ENCODE measurements at regions not wholly inside any gene's neighbourhood (a gene's known extent, or its start where the extent isn't known, plus 50 kb on each side); places are given as distances from the start of the nearest gene placed in this dataset.
"Not testable (repeated sequence)": the region's sequence is repeated elsewhere in the genome, so short reads cannot be mapped to it uniquely, and the experiment has no call there.

DNA sequence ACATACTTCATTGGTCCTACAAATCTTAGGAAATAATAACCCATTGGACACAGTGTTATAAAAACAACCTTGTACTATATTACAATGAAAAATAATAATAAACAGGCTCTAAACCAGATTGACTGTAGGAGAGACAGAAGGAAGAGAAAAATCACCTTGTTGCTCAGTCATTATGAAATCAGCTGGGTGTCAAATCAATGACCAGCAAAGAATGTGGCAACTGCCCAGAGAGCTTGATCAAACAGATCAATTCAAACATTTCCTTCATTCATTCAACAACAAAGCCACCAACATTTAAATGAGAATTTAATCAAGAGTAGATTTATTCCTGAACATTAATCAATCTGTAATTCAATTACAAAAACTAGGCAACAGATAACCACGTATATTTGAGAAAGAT is 671.9 kb upstream of the CHAC2 start:
- no peak for DNase-seq

DNA sequence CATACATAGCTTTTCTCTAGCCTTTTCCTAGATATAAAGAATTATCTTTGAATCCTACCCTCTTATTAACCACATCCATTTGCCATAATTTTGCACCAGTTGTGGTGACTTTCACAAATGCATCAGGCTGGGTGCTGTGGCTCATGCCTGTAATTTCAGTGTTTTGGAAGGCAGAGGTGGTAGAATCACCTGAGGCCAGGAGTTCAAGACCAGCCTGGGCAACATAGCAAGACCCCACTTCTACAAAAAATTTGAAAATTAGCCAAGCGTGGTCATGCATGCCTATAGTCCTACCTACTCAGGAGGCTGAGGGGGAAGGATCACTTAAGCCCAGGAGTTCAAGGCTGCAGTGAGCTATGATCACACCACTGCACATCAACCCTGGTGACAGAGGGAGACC is 672.4 kb upstream of the CHAC2 start:
- DNase-seq, result no peak

DNA sequence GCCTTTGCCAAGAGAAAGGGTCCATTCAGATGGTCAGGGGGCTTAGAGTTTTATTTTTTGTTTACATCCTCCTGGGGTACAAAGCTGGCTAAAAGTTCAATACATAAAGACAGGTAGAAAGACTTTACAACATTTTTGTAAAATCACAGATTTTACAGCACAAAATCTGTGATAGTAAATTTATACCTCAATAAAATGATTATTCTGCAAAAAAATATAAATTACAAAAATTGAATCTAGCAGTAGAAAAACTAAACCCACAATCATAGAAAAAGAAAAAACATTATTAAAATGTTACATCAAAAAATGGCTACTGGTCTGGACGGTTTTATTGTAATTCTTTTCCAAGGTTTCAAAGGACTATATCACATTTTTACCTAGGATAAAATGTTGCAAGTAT is 674.2 kb upstream of the CHAC2 start:
- no peak for DNase-seq

DNA sequence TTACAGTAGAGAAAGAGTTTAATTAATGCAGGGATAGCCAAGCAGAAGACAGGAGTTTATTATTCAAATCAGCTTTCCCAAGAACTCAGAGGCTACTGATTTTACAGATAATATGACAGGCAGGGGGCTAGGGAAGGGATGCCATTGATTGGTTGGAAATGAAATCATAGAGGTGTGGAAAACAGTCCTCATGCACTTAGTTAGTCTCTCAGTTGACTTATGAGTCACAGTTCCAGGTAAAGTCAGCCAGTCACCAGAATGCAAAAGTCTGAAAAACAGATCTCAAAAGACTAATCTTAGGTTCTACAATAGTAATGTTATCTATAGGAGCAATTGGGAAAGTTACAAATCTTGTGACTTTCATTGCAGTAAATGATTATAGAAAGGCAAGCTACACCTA is 676.4 kb upstream of the CHAC2 start:
- DNase-seq, result no peak

DNA sequence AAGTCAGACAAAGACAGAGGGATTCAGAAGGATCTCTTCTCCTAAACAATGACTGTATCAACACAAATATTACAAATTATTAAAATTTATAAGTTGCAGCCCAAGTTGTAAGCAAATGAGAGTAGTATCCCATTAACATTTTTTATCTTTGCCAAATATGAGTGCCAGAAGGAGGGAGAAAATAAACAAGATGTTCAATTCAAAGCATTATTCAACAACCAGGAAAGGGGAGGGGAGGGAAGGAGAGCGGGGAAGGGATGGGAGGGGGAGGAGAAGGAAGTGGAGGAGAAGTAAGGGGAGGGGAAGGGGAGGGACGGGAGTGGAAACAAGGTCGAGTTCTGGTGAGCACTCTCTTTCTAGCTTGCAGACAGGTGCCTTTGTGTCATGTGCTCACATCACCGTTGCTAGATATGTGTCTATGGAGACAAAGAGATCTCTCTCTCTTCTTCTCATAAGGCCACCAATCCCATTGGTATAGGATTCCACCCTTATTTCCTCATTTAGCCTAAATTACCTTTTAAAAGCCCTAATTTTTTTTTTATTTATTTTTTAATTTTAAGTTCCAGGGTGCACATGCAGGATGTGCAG is 679.6 kb upstream of the CHAC2 start:
- DNase-seq, result no peak

DNA sequence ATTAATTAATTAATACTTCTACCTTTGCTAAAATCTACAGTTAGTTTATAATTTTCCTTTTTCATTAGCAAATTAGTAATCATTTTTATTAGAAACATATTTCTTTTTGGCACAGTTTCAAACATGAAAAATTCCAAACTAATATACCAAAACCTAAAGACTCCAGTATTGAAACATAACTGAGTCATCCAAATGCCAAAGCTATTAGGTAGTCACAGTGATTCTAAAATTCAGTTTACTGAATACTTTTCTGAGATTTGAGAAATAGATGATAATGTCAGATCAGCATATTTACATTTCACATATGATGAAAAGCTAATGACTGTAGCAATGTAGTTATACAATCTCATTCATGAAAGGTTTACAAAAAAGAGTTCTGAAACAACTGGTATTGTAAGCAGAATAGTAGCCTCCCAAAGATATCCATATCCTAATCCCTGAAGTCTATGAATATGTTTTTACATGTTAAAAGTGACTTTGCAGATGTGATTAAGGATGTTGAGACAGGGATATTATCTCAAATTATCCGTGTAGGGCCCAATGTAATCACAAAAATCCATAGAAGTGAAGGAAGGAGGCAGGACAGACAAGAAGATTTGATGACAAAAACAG is 680.2 kb upstream of the CHAC2 start:
- DNase-seq, result no peak

DNA sequence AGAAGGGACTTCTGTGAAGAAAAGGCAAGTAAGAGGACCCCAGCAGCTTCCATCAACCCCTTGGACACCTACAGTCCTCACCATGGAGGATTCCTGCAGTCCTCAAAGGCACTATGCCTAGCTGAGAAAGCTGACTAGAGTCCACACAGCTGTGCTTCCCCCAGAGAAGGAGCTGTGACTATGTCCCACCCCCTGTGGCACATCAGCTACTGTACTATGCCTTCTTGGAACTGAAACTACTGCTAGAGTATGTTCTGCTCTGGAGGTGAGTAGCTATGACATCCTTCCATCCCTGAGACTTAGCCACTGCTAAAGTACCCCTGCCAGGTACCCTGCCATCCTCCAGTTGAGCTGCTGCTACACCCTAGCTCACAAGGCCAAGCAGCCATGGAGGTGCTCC is 690.2 kb upstream of the CHAC2 start:
- DNase-seq, result no peak

DNA sequence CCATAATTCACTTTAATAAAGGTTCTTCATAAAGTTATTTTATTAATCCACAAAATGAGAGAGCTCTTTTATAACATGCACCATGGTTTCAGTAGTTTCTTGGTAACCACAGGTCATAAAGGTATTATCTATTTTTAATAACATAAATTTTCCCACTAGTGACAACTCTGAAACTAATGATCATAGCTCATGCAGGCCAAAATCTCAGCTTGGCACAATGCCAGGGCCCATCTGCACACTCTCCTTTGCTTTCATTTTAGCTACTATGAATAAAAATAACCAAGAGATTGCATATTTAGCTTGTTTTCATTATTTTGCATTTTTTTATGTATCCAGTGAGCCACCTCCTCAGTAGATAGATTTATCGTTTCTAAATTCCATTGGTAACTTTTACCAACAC is 691.8 kb upstream of the CHAC2 start:
- no peak for DNase-seq

DNA sequence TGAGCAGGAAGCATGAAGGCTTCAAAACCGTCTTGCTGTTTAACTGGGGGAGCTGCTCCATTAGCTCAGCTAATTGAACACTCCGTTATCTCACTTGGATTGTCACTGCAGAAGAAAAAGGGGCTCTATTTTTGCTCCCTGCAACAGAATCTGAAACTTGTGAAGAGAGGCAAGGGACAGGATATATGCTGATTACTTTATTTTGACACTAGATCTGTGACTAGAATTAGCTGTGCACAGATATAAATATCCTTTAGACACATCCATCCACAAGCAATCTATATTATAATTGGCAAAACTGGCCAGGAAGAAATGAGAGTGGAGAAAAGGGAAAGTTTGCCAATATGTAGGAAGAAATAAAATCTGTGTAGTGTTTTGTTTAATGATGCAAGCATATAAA is 700.1 kb upstream of the CHAC2 start:
- DNase-seq, result no peak

DNA sequence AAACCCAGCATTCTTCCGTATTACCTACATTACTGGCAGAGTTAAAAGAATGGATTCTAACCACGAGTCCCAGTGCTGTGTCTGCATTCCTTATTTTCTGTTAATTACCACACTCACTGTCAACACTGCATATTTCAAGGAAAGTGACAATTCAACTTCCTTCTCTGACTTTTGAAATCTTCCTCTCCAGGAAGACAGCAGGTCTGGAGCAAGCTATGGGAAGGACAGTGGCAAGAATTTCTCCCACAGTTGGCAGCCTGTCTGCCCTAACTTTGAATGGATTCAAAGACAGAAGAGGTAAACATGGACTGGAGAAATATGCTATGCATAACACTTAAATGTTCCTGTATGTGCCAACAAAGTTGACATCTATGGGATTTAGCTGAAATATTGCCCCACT is 700.5 kb upstream of the CHAC2 start:
- DNase-seq, result no peak

DNA sequence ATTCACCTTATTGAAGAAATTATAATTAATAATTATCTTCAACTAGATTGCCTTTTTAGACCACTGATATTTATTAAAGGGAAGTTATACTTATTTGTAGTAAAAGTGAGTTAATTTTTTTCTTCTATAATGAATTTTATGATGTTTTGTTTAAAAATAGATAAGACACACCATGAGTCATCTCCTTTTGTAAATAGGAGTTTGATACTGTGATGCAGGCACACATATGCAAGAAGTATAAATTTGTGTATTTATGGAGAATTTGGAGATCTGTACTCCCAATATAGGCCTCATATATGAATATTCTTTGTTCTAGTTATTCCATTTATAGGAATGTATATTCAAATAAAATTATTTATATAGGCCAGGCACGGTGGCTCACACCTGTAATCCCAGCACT is 703.5 kb upstream of the CHAC2 start:
- DNase-seq, result no peak

DNA sequence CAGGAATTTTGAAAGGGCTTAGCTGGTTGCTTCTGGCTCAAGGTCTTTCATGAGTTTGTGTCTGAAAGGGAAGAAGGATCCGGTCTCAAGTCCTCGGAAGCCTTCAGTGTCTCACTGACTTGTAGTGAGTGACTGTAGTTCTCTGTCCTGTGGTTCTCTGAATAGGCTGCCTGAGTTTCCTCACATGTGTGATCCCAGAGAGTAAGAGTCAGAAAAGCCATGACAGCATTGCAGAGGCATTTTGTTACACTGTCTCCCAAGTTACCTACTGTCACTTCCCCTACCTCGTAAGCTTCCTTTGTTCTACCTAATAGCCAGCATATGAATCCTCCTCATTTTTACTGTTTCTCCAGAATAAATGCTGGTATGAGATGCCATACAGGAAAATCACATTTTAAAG is 709.1 kb upstream of the CHAC2 start:
- no peak for DNase-seq

DNA sequence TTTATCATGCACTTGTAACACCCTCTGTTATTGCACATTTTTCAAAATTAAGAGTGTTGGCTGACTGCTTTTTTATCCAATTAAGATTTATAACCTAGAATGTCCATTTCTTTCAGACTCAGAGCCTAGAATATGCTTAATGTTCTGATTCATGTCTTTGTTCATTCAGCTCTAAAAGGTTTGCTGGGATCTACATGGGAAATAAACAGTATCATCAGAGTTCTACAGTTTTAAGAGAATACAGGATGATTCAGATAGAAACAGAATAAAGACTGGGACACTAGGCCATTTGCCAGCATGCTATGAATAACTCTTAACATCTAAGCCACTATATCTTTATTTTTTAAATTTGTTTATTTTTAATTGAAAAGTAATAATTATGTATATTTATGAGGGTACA is 713.7 kb upstream of the CHAC2 start:
- no peak for DNase-seq

DNA sequence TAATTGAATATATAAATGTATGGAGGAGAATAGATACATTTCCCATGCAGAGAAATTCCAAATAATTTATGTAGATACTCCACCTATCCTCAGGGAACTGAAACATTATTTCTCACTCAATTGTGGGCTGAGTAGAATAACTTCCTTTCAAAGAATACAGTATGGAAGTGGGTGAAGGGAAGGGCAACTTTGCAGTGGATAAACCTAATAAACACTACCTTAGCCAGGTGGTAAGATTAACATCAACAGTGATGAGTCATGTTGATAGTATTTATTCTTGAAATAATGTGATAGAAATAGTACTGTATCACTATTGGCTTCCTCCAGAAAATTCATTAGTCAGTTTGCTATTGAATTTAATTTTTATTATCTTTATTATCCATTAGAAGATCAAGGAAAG is 716.4 kb upstream of the CHAC2 start:
- DNase-seq, result no peak

DNA sequence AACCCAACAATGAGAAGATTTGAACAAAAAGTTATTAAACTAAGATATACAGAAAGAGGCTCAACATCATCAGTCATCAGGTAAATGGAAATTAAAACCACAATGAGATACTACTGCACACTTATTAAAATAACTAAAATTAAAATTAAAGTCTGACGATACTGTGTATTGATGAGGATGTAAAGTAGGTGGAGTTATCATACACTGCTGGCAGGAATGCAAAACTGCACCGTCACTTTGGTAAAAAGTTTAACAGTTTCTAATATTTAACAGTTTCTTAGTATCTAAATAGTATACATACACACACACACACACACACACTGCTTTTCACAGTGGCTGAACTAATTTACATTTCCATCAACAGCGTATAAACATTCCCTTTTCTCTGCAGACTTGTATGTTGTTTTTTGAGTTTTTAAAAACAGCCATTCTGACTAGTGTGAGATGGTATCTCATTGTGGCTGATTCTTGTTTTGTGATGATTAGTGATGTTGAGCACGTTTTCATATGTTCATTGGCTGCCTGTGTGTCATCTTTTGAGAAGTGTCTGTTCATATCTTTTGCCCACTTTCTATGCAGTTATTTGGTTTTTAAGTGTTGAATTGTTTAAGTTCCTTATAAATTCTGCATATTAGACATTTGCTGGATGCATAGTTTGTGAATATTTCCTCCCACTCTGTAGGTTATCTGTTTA is 726.9 kb upstream of the CHAC2 start:
- DNase-seq, result no peak

DNA sequence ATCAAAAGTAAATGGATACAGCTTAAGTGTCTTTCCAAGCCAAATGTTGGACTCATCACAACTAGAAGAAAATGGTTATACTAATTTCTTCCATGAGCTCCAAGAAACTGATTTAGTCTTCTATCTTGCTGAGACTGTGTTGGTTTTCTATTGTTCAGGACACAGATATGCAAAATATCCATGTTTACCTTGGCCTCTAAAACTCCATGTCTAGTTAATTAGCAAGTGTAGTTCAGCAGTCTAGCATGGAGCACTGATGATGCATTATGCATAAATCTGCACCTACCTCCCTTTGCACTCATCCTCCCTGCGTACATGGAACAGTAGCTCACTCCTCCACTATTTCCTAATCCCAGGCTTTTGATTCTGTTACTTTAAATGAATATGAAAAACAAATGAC is 731.4 kb upstream of the CHAC2 start:
- no peak for DNase-seq

DNA sequence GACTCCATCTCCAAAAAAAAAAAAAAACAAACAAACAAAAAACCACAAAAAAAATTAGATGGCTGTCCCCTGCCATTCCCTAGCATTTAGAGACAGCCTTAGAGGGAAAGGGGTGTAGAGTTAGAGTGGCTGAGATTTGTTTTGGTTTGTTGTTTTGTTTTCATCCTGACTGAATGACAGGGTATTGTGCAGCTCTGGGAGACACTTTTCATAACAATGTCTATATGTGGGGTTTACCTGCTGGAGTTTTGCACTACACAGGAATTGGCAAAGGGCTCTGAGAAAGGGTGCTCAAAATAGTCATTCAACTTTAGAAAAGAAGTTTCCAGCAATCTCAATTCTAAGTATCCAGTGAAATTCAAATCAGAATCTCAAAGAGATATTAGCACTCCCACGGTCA is 732.5 kb upstream of the CHAC2 start:
- no peak for DNase-seq

DNA sequence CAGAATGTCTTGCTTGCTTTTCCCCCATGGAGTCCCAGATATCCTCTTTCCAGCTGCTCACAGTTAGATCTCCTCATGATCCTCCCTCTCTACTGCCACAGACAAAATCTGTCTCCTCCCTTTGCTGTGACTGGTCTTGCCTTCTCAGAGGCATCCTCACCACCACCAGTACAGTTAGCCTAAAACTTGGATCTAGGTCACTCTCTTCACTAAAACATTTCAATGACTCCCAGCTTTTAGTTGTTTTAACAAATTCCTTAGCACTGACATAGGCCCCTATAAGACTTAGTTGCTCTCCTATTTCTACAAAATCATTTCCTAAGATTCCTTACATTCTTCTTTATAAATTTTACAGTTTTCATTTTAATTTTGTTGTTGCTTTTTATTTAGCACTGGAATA is 734.2 kb upstream of the CHAC2 start:
- DNase-seq, result no peak

DNA sequence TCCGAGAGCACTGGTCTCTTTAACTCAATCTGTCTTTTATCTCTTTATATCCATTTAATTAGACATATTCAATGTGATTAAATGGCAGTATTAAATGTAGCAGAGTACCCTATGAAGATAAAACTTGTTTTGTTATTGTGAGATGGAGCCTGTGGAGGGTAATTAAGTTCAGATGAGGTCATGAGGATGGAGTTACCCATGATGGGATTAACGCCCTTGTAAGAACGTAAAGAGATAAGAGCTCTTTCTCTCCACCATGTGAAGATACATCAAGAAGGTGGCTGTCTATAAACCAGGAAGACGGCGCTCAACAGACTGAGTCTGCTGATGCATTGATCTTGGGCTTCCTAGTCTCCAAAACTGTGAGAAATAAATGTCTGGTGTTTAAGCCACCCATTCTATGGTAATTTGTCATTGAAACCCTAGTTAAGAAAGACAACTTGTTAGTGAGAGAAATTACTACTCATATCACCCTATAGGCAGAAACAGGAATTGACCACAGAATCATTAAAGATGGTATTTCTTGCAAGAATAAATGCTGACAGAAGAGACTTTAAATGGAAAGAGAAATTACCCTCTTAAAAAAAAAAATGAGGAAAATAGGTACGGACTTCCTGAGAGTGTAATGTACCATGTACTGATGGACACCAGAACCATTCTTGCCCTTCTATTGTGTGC is 738.7 kb upstream of the CHAC2 start:
- no peak for DNase-seq

DNA sequence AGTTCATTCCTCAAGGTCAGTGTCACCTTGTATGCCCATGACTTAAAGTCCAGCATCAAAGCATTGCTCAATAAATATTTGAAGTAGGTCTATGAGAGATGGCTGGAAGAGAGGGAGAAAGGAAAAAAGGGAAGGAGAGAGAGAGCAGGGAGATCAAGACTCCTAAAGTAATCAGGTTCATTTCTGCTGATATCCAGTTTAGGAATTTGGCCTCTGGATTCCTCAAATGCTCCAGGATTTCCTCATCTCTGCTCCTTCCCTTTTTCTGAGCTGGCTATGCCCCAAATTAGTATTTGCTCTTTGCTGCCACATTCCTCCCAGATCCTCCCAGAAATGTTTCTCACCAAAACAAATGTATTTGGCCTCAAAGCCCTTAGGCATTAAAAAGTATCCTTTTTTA is 739.4 kb upstream of the CHAC2 start:
- DNase-seq, result no peak

DNA sequence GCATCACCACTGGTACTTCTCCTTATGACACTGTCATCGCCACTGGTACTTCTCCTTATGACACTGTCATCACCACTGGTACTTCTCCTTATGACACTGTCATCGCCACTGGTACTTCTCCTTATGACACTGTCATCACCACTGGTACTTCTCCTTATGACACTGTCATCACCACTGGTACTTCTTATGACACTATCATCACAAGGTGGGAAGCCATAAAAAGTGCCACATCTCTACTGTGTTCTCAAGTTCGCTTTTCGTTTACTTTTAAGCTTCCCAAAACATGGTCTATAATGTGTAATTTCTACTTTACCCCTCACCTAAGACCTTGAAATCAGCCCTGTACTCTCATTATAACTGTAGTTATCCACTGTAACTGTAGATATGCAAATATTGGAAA is 745.4 kb upstream of the CHAC2 start:
- DNase-seq, result not testable (repeated sequence)

DNA sequence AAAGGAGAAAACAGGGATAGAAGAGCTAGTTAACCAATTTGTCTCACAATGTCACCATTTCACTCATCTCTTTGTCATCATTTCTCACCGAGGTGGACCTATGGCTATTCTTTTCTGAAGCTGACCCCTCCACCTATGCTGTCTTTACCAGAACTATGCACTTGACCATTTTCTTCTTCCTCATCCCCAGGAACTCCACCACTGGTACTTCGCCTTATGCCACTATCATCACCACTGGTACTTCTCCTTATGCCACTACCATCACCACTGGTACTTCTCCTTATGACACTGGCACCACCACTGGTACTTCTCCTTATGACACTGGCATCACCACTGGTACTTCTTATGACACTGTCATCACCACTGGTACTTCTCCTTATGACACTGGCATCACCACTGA is 745.8 kb upstream of the CHAC2 start:
- DNase-seq, result no peak

DNA sequence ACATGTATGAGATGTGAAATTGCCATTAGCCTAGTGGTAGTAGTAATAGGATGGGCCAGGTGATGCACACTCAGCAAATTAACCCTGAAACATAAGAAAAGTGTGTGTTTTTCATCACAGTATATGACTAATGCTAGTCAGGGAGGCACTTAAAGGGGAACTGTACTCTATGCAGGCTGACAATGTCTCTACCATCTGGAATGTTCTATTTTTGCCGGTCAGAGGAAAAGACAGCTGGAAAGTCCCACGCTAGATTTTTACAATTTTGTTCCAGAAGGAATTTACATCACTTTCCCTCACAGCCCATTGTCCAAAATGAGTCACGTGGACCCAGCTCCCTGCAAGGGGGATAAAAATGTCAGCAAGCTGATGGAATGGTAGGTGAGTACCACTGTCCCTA is 746.3 kb upstream of the CHAC2 start:
- no peak for DNase-seq

DNA sequence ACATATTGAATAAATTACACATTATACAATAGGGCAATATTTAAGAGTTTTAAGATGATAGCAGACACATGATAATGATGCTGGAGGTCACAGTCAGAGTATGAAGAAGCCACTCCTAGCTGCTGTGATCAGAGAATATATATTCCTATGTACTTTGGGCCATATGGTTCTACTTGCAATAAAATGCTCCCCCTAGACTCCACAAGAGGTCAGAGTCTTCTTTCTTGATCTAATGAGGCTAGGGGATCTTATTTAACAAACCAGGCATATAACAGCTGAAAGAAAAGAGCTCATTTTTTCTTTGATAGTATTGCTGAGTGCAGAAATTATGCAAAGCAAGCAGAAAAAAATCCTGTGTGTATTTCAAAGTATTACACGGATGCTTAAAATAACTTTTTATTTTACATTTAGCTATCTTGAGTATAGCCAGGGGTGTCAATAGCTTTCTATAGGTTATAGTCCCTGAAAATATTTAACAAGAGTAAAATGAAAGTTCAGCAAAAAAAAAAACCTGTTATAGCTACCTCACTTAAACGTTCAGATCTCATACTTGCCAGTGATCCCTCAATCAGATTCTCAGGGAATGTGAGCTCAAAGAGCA is 748.7 kb upstream of the CHAC2 start:
- no peak for DNase-seq
